Esophagus squamous epithelium (tissue), 5 donors: ENCODE measurements at regions not wholly inside any gene's neighbourhood (a gene's known extent, or its start where the extent isn't known, plus 50 kb on each side); places are given as distances from the start of the nearest gene placed in this dataset.

ENCODE experiments used
- DNase-seq: peaks from one replicate; lab custom pipeline; 2025; lab: John Stamatoyannopoulos, UW
- H3K27ac ChIP-seq, 4 donors: fragments of 200-600 bp; sonication (generic); one replicate each; pipeline ENCODE4 v1.5.1; 2016 to 2019; ENCODE audit warnings: mild to moderate bottlenecking in 1 of 4
- H3K27me3 ChIP-seq, 4 donors: fragments of 200-600 bp; sonication (generic); 1 replicate in 3 of 4; 2 replicates in 1 of 4; pipeline versions ENCODE4 v1.5.1 to v1.6.0; 2017 to 2021; ENCODE audit warnings: antibody characterized with exemption in 1 of 4
- H3K36me3 ChIP-seq, 3 donors: fragments of 200-600 bp; sonication (generic); one replicate each; pipeline ENCODE4 v1.5.1; 2016 to 2019
- H3K4me1 ChIP-seq, 3 donors: fragments of 200-600 bp; sonication (generic); one replicate each; pipeline ENCODE4 v1.5.1; 2017 to 2019
- H3K4me3 ChIP-seq, 4 donors: fragments of 200-600 bp; sonication (generic); 1 replicate in 3 of 4; 2 replicates in 1 of 4; pipeline ENCODE4 v1.5.1; 2016 to 2019; ENCODE audit warnings: mild to moderate bottlenecking in 2 of 4, moderate library complexity in 1 of 4
- H3K9me3 ChIP-seq, 3 donors: fragments of 200-600 bp; sonication (generic); one replicate each; pipeline ENCODE4 v1.5.1; 2016 to 2019
- CTCF ChIP-seq, 6 experiments: fragments of 450-650 bp in 4 of 6; fragments of 200-600 bp in 2 of 6; sonication (generic) in 2 of 6; IDR thresholded peaks; one replicate each; pipeline ENCODE4 v1.5.1; 2016 to 2019; ENCODE audit warnings: antibody characterized with exemption in 6 of 6, mild to moderate bottlenecking in 4 of 6, moderate library complexity in 4 of 6
- POLR2A ChIP-seq, 4 donors: fragments of 450-650 bp; IDR thresholded peaks; one replicate each; pipeline ENCODE4 v1.6.1; 2017; ENCODE audit warnings: antibody characterized with exemption in 4 of 4, mild to moderate bottlenecking in 4 of 4, moderate library complexity in 3 of 4
- WGBS, 2 donors: methylation state at CpG; one replicate each; pipeline ENCODE4 v1.1.5; 2018; 5-methylcytosine and 5-hydroxymethylcytosine counted together
- intact Hi-C: fragments of 100-400 bp; cut with DNase I; formaldehyde crosslinking; loops from one replicate; pipeline ENCODE4 v1.15.0; 2022
- donor health status: DM: yes; HTN: yes; CAD: no.

DNA sequence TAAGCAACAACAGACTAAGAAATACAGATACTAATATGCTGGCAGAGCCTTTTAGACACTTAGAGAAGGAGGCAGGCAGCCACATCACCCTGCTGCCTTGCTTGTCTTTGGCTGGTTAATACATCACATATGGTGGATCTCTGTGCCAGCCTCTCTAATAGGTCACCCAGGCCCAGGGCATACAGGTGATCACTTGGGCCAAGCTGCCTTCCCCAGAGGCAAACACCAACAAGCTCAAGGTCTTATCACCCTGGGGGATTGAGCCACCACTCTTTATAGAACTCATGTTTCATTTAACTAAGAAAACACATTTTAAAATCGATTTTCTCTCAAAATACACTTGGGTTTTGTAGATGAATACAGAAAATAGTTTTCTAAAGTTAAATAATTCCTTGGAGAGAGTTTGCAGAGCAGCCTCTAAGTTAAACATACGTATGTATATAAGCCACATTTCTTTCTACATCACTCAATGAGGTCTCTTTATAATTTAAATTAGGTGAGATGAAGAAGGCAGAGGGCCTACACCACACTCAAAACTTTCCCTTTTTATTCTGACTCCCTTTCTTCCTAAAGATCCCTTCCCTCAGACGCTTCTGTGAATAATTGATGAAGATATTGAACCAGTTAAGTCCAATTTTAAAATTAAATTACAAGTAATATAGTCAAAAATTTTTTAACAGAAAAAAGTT, 556.8 kb upstream of the GHITM start:
- Histone ChIP-seq H3K4me1 (no peaks in the 10 kb centered on the region), H3K27ac (no peak overlapping the region), H3K9me3 (no peaks in the 10 kb centered on the region), H3K4me3 (no peak overlapping the region), H3K36me3 (no peaks in the 10 kb centered on the region), H3K27me3 (no peaks in the 10 kb centered on the region)
- TF ChIP-seq POLR2A (IDR thresholded peaks at IDR 0.05), result no peak
- no peak for TF ChIP-seq CTCF (IDR thresholded peaks at IDR 0.05)
- 35 to 49% methylated on average over 3 of the region's 3 CpGs for WGBS, 2 donors
- DNase-seq, result no peak
- intact Hi-C loops, result no loop called here

DNA sequence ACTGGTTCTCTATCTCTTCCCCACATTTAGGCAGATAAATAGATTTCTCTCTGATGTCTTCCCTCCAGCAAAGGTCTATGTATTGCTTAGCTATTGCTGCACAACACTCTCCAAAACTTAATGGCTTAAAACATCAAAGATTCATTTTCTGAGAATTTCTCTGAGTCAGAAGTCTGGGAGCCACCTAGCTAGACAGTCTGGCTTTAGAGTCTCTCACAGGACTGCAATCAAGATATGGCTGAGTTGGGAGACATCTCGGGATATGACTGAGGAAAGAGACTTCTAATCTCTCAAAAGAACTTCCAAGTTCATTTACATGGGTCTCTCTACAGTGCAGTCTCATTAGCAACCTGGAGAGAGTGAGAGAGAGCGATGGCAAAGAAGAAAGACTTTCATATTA, 553.6 kb upstream of the GHITM start:
- Histone ChIP-seq H3K4me3 (no peak overlapping the region), H3K9me3 (no peaks in the 10 kb centered on the region), H3K36me3 (no peaks in the 10 kb centered on the region), H3K27me3 (no peaks in the 10 kb centered on the region), H3K27ac (no peak overlapping the region), H3K4me1 (no peaks in the 10 kb centered on the region)
- intact Hi-C loops, result no loop called here
- 60 to 64% methylated on average over 2 of the region's 2 CpGs for WGBS, 2 donors
- no peak for DNase-seq
- no peak for TF ChIP-seq POLR2A (IDR thresholded peaks at IDR 0.05)
- TF ChIP-seq CTCF (IDR thresholded peaks at IDR 0.05), result no peak

DNA sequence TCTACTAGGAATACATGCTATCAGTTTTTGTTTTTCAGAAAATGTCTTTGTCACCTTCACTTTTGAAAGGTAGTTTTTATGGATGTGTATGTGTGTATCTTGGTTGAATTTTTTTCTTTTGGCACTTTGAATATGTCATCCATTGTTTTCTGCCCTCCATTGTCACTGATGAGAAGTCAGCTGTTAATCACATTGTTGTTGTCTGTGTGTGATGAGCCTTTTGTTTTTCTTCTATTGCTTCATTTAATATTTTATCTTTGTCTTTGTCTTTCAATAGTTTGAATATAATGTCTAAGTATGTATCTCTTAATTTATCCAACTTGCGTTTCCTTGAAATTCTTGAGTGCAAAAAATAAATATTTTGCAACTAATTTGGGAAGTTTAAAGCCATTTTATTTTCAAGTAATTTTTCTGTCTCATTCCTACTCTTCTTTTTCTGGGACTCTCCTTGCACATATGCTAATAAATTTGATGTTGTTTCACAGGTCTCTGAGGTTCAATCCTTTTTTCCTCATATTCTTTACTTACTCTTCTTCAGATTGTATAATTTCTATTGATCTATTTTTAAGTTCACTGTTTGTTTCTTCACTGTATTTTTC, 546.9 kb upstream of the GHITM start:
- 80 to 92% methylated on average over 1 of the region's 1 CpG for WGBS, 2 donors
- Histone ChIP-seq H3K36me3 (no peaks in the 10 kb centered on the region), H3K4me1 (no peaks in the 10 kb centered on the region), H3K27ac (no peak overlapping the region), H3K9me3 (peaks cover 0 to 6% (median 0%) of the 10 kb centered on the region in 3 donors), H3K27me3 (no peaks in the 10 kb centered on the region), H3K4me3 (no peak overlapping the region)
- no peak for DNase-seq
- intact Hi-C loops, result no loop called here
- TF ChIP-seq CTCF (IDR thresholded peaks at IDR 0.05) (no peak), POLR2A (IDR thresholded peaks at IDR 0.05) (no peak)

DNA sequence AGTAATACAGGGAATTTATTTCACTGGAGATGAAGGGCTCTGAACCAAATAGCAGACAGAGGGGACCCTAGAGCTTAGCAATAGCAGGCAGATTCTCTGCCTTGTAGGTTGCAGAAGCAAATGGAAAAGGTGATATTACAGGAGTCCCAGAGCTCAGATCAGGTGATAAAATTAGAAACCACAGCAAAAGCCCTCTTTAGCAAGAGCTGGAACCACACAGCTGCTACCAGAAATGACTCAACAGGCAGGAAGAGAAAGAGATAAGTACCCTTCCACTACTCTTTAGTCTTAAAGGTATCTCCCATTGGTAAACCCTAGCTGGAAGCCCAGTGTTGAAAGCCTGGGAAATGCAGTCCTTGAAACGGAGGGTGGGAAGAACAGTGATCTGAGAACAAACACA, 535.6 kb upstream of the GHITM start:
- TF ChIP-seq POLR2A (IDR thresholded peaks at IDR 0.05) (no peak), CTCF (IDR thresholded peaks at IDR 0.05) (no peak)
- Histone ChIP-seq H3K27me3 (no peaks in the 10 kb centered on the region), H3K4me3 (no peak overlapping the region), H3K27ac (no peak overlapping the region), H3K4me1 (no peaks in the 10 kb centered on the region), H3K36me3 (no peaks in the 10 kb centered on the region), H3K9me3 (no peaks in the 10 kb centered on the region)
- no peak for DNase-seq
- intact Hi-C loops, result no loop called here
- 59 to 70% methylated on average over 1 of the region's 1 CpG for WGBS, 2 donors

GRCh38 chr10:83605783-83606630, 533.3 kb upstream of the GHITM start:
- Histone ChIP-seq H3K4me3 (no peak overlapping the region), H3K9me3 (no peaks in the 10 kb centered on the region), H3K36me3 (no peaks in the 10 kb centered on the region), H3K27me3 (no peaks in the 10 kb centered on the region), H3K4me1 (no peaks in the 10 kb centered on the region), H3K27ac (no peak overlapping the region)
- no peak for DNase-seq
- intact Hi-C loops, result no loop called here
- WGBS, 2 donors, result 60 to 77% methylated on average over 2 of the region's 2 CpGs
- TF ChIP-seq CTCF (IDR thresholded peaks at IDR 0.05) (no peak), POLR2A (IDR thresholded peaks at IDR 0.05) (no peak)
